Suppressor macrophage treated with lipopolysaccharide for 1 hour (primary cell): ENCODE measurements at regions not wholly inside any gene's neighbourhood (a gene's known extent, or its start where the extent isn't known, plus 50 kb on each side); places are given as distances from the start of the nearest gene placed in this dataset.

ENCODE experiments used
- DNase-seq, 3 donors: peaks; one replicate each; pipeline ENCODE4 v3.0.0-alpha.2; 2020 to 2022

- no peak for DNase-seq
These were observed 610.5 kb upstream of the ITGA1 start for GRCh38 chr5:52177193-52177592.

GRCh38 chr5:52181403-52181802 is 606.3 kb upstream of the ITGA1 start:
- DNase-seq: no peak

GRCh38 chr5:52190737-52191136 is 597.0 kb upstream of the ITGA1 start:
- no peak for DNase-seq

GRCh38 chr5:52199833-52200232 is 587.9 kb upstream of the ITGA1 start:
- DNase-seq: no peak

GRCh38 chr5:52202256-52202655 is 585.5 kb upstream of the ITGA1 start:
- DNase-seq: no peak

- DNase-seq: no peak
These were observed 583.4 kb upstream of the ITGA1 start for GRCh38 chr5:52204310-52204709.
